ENCODE measurements at regions not wholly inside any gene's neighbourhood (a gene's known extent, or its start where the extent isn't known, plus 50 kb on each side); places are given as distances from the start of the nearest gene placed in this dataset.

- Histone ChIP-seq H3K4me1 (ENCODE audit: insufficient read depth) (peaks cover 6% of the 10 kb centered on the region), H3K36me3 (no peaks in the 10 kb centered on the region), H3K27ac (peak overlapping the region; percentile 4 to 38), H3K9me3 (no peaks in the 10 kb centered on the region), H3K27me3 (no peaks in the 10 kb centered on the region), H3K4me3 (no peak overlapping the region)
- WGBS, 3 donors = 65 to 76% (median 66%) methylated on average over 20 of the region's 20 CpGs
- no peak for DNase-seq
- no peak for TF ChIP-seq POLR2A (IDR thresholded peaks at IDR 0.05)
- TF ChIP-seq EP300 (IDR thresholded peaks at IDR 0.05) = no peak
- no peak for TF ChIP-seq CTCF (IDR thresholded peaks at IDR 0.05)
- intact Hi-C loops (cut with DNase I) = no loop called here
These were observed 149.2 kb upstream of the TWIST2 start for GRCh38 chr2:238698451-238699306.

- H3K36me3 ChIP-seq = no peaks in the 10 kb centered on the region
- no peaks in the 10 kb centered on the region for H3K9me3 ChIP-seq
- no peaks in the 10 kb centered on the region for H3K27me3 ChIP-seq
- peaks cover 6% of the 10 kb centered on the region for H3K4me1 ChIP-seq (ENCODE audit: insufficient read depth)
- intact Hi-C loops (cut with DNase I) = loop anchor here in 1 of 4 donors (10.0 kb wide), 1 partner anchor 105 kb away; no protein-coding TSS in a partner anchor
- TF ChIP-seq EP300 (IDR thresholded peaks at IDR 0.05) (no peak), CTCF (IDR thresholded peaks at IDR 0.05) (no peak), POLR2A (IDR thresholded peaks at IDR 0.05) (no peak)
- H3K4me3 ChIP-seq = no peak overlapping the region
- 95 to 96% (median 96%) methylated on average over 13 of the region's 13 CpGs for WGBS, 3 donors
- DNase-seq = no peak
- H3K27ac ChIP-seq = peak overlapping the region in 1 of 2 donors; percentile 38
These were observed 148.4 kb upstream of the TWIST2 start for GRCh38 chr2:238699307-238700116.

- peaks cover 6% of the 10 kb centered on the region for H3K4me1 ChIP-seq (ENCODE audit: insufficient read depth)
- DNase-seq = peak in 2 of 5 donors; percentile 16 to 48
- WGBS, 3 donors = 66 to 73% (median 67%) methylated on average over 11 of the region's 11 CpGs
- H3K36me3 ChIP-seq = no peaks in the 10 kb centered on the region
- no peaks in the 10 kb centered on the region for H3K27me3 ChIP-seq
- no peak overlapping the region for H3K4me3 ChIP-seq
- intact Hi-C loops (cut with DNase I) = loop anchor here in 1 of 4 donors (10.0 kb wide), 1 partner anchor 105 kb away; no protein-coding TSS in a partner anchor
- TF ChIP-seq EP300 (IDR thresholded peaks at IDR 0.05) (no peak), POLR2A (IDR thresholded peaks at IDR 0.05) (no peak), CTCF (IDR thresholded peaks at IDR 0.05) (no peak)
- no peak overlapping the region for H3K27ac ChIP-seq
- no peaks in the 10 kb centered on the region for H3K9me3 ChIP-seq
These were observed 147.8 kb upstream of the TWIST2 start for GRCh38 chr2:238700117-238700457.

- H3K27ac ChIP-seq = no peak overlapping the region
- TF ChIP-seq POLR2A (IDR thresholded peaks at IDR 0.05) = no peak
- no peak for TF ChIP-seq CTCF (IDR thresholded peaks at IDR 0.05)
- no peak for TF ChIP-seq EP300 (IDR thresholded peaks at IDR 0.05)
- no peaks in the 10 kb centered on the region for H3K36me3 ChIP-seq
- H3K4me3 ChIP-seq = no peak overlapping the region
- DNase-seq = peak in 1 of 5 donors; percentile 3
- H3K9me3 ChIP-seq = no peaks in the 10 kb centered on the region
- H3K4me1 ChIP-seq (ENCODE audit: insufficient read depth) = peaks cover 6% of the 10 kb centered on the region
- intact Hi-C loops (cut with DNase I) = loop anchor here in 1 of 4 donors (10.0 kb wide), 1 partner anchor 106 kb away; no protein-coding TSS in a partner anchor
- 85 to 95% (median 91%) methylated on average over 11 of the region's 11 CpGs for WGBS, 3 donors
- no peaks in the 10 kb centered on the region for H3K27me3 ChIP-seq
These were observed 147.2 kb upstream of the TWIST2 start for GRCh38 chr2:238700506-238701340.

Measured in ovary (tissue), 7 donors.